Hepatocyte (in vitro differentiated cells): ENCODE measurements at regions not wholly inside any gene's neighbourhood (a gene's known extent, or its start where the extent isn't known, plus 50 kb on each side); places are given as distances from the start of the nearest gene placed in this dataset.

Experiments
- EZH2 ChIP-seq: fragments of 200-600 bp; sonication (generic); IDR thresholded peaks from 2 replicates; pipeline ENCODE4 v1.6.1; 2016; ENCODE audit warnings: antibody characterized with exemption, mild to moderate bottlenecking, borderline replicate concordance
- EZH2phosphoT487 ChIP-seq: fragments of 200-600 bp; sonication (generic); IDR thresholded peaks from one replicate; pipeline ENCODE4 v1.6.1; 2018; ENCODE audit warnings: antibody characterized with exemption, mild to moderate bottlenecking, low read depth, moderate library complexity; ENCODE audit not compliant: unreplicated experiment, severe bottlenecking
- TF ChIP-seq, protein P1 (sequence below): fragments of 200-600 bp; sonication (generic); IDR thresholded peaks from 2 replicates; pipeline ENCODE4 v1.5.1; 2016; ENCODE audit warnings: antibody characterized with exemption, mild to moderate bottlenecking; ENCODE audit not compliant: poor library complexity

DNA sequence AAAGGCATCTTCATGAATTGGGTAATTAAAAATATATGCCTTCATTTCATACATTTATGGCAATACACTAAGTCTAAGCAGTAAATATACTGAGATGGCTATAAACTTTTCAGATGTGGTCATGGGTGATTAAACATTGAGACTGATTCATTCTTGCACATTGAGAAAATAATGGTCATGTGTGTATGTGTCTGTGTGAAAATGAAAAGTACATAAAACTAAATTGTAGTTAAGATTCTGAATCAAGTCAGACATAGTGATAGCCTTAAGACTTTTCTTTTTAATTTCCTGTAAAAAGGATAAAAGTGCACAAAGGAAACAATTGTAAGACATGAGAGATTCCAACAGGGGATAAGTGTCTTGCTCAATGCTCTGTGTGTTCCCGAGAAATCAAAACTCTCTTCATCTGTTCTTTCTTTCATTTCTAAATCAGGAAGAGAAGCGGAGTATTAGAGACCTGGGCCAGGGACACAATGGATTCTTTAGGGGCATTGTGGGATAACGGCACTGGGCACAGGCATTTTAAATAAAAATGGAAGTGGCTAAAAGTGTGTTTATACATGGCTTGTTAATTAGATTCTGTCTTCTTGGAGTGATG is 69.8 kb upstream of the AGR3 start:
- no peak for TF ChIP-seq EZH2
- TF ChIP-seq, protein P1, sequence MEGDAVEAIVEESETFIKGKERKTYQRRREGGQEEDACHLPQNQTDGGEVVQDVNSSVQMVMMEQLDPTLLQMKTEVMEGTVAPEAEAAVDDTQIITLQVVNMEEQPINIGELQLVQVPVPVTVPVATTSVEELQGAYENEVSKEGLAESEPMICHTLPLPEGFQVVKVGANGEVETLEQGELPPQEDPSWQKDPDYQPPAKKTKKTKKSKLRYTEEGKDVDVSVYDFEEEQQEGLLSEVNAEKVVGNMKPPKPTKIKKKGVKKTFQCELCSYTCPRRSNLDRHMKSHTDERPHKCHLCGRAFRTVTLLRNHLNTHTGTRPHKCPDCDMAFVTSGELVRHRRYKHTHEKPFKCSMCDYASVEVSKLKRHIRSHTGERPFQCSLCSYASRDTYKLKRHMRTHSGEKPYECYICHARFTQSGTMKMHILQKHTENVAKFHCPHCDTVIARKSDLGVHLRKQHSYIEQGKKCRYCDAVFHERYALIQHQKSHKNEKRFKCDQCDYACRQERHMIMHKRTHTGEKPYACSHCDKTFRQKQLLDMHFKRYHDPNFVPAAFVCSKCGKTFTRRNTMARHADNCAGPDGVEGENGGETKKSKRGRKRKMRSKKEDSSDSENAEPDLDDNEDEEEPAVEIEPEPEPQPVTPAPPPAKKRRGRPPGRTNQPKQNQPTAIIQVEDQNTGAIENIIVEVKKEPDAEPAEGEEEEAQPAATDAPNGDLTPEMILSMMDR: no peak
- no peak for TF ChIP-seq EZH2phosphoT487
